ENCODE measurements at regions not wholly inside any gene's neighbourhood (a gene's known extent, or its start where the extent isn't known, plus 50 kb on each side); places are given as distances from the start of the nearest gene placed in this dataset.

DNA sequence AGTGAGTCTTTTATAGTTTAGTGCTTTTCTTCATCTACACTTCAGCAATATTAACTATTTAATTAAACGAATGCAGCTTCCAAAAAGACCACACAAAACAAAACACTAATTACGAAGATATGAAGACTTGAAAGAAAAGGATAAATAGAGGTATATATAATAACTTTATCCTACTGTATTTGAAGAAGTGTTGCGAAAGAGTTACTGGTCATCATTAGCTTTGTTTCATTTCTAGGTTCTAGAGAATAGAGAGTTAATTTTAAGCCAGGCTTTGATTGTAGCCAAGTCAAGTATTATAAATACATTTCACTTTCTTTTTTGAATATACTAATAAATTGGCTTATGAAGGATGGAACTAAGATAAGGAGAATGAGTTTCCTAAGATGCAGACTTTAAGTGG is 416.8 kb upstream of the GBE1 start:
- TF ChIP-seq POLR2AphosphoS5 (IDR thresholded peaks at IDR 0.05) (no peak), POLR2A (IDR thresholded peaks at IDR 0.05) (no peak)
- TF ChIP-seq, protein P1, sequence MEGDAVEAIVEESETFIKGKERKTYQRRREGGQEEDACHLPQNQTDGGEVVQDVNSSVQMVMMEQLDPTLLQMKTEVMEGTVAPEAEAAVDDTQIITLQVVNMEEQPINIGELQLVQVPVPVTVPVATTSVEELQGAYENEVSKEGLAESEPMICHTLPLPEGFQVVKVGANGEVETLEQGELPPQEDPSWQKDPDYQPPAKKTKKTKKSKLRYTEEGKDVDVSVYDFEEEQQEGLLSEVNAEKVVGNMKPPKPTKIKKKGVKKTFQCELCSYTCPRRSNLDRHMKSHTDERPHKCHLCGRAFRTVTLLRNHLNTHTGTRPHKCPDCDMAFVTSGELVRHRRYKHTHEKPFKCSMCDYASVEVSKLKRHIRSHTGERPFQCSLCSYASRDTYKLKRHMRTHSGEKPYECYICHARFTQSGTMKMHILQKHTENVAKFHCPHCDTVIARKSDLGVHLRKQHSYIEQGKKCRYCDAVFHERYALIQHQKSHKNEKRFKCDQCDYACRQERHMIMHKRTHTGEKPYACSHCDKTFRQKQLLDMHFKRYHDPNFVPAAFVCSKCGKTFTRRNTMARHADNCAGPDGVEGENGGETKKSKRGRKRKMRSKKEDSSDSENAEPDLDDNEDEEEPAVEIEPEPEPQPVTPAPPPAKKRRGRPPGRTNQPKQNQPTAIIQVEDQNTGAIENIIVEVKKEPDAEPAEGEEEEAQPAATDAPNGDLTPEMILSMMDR (IDR thresholded peaks at IDR 0.05): no peak
